KMS-11 (cell line): ENCODE measurements at regions not wholly inside any gene's neighbourhood (a gene's known extent, or its start where the extent isn't known, plus 50 kb on each side); places are given as distances from the start of the nearest gene placed in this dataset.

Source experiments
- H2AFZ ChIP-seq: fragments of 200-600 bp; sonication (generic); 2 replicates; pipeline ENCODE4 v1.6.1; 2016; ENCODE audit warnings: antibody characterized with exemption, mixed run types, low read depth
- H3K27ac ChIP-seq: fragments of 200-600 bp; sonication (generic); 2 replicates; pipeline ENCODE4 v1.6.1; 2016; ENCODE audit warnings: mild to moderate bottlenecking, mixed run types
- H3K27me3 ChIP-seq: fragments of 200-600 bp; sonication (generic); 2 replicates; pipeline ENCODE4 v1.6.1; 2017; ENCODE audit warnings: mild to moderate bottlenecking, low read depth, mixed run types, moderate library complexity; ENCODE audit not compliant: insufficient read depth
- H3K36me3 ChIP-seq: fragments of 200-600 bp; sonication (generic); 2 replicates; pipeline ENCODE4 v1.6.1; 2017; ENCODE audit warnings: mild to moderate bottlenecking, mixed run types; ENCODE audit not compliant: insufficient read depth
- H3K4me1 ChIP-seq: fragments of 200-600 bp; sonication (generic); 2 replicates; pipeline ENCODE4 v1.6.1; 2016; ENCODE audit warnings: mild to moderate bottlenecking, low read depth, mixed run types; ENCODE audit not compliant: poor library complexity, severe bottlenecking
- H3K4me2 ChIP-seq: fragments of 200-600 bp; sonication (generic); 2 replicates; pipeline ENCODE4 v1.7.0; 2016; ENCODE audit warnings: mild to moderate bottlenecking, mixed run types
- H3K4me3 ChIP-seq: fragments of 200-600 bp; sonication (generic); IDR thresholded peaks from 2 replicates; pipeline ENCODE4 v1.6.1; 2017; ENCODE audit warnings: low read depth, low read length, mixed read lengths; ENCODE audit not compliant: insufficient read depth
- H3K79me2 ChIP-seq: fragments of 200-600 bp; sonication (generic); 2 replicates; pipeline ENCODE4 v1.6.1; 2016; ENCODE audit warnings: low read depth, mixed run types; ENCODE audit not compliant: insufficient read depth
- H3K9ac ChIP-seq: fragments of 200-600 bp; sonication (generic); 2 replicates; pipeline ENCODE4 v1.6.1; 2016; ENCODE audit warnings: mild to moderate bottlenecking, mixed run types
- H4K20me1 ChIP-seq: fragments of 200-600 bp; sonication (generic); 2 replicates; pipeline ENCODE4 v1.6.1; 2016; ENCODE audit warnings: mild to moderate bottlenecking, mixed run types; ENCODE audit not compliant: insufficient read depth
- TF ChIP-seq, protein P1 (sequence below): fragments of 200-600 bp; sonication (generic); conservative IDR thresholded peaks from 2 replicates; pipeline ENCODE4 v1.6.1; 2017; ENCODE audit warnings: low read depth, mild to moderate bottlenecking, antibody characterized with exemption, low read length, moderate library complexity, mixed read lengths

DNA sequence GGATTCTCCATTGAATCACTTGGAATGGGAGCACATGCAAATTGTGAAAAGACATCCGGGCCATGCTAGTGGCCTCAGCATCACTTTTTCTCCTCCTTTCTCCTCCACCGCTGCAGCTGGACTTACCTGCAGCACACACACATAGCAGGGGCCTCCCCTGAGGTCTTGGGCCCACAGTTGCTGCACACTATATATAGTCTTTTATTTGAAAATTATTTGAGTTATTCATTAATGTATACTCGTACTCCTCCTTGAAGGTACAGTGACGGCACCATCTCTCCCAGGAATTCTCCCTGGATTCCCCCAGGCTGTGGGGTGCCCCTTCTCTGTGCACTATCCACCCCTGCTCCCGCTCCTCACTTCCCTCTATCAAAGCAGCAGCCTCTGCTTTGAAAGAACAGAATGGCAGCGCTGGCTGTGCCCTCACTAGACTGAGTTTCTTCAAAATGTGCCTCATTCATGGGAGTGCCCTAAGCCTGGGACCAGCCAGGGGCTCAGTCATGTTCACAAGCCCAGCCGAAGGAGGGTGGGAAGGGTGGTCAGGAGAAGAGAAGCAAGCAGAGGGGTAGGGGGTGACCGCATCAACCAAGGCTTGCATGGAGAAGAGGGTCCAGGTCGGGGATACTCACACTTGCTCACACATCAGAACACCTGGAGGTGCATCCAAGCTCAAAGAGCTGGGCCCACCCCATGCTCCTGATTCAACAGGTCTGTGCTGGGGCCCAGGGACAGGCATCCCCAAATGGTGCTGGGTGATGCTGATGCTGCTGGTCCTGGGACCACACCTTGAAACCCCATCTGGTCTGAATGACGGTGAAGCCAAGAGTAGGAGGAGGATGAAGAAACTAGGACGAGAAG lies 156.2 kb upstream of the ZMIZ1 start:
- H3K27ac ChIP-seq = no peak overlapping the region
- H3K4me1 ChIP-seq = no peaks in the 10 kb centered on the region
- H3K27me3 ChIP-seq = no peaks in the 10 kb centered on the region
- H3K79me2 ChIP-seq = no peaks in the 10 kb centered on the region
- TF ChIP-seq, protein P1, sequence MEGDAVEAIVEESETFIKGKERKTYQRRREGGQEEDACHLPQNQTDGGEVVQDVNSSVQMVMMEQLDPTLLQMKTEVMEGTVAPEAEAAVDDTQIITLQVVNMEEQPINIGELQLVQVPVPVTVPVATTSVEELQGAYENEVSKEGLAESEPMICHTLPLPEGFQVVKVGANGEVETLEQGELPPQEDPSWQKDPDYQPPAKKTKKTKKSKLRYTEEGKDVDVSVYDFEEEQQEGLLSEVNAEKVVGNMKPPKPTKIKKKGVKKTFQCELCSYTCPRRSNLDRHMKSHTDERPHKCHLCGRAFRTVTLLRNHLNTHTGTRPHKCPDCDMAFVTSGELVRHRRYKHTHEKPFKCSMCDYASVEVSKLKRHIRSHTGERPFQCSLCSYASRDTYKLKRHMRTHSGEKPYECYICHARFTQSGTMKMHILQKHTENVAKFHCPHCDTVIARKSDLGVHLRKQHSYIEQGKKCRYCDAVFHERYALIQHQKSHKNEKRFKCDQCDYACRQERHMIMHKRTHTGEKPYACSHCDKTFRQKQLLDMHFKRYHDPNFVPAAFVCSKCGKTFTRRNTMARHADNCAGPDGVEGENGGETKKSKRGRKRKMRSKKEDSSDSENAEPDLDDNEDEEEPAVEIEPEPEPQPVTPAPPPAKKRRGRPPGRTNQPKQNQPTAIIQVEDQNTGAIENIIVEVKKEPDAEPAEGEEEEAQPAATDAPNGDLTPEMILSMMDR = no peak
- no peaks in the 10 kb centered on the region for H4K20me1 ChIP-seq
- no peak overlapping the region for H3K9ac ChIP-seq
- no peaks in the 10 kb centered on the region for H3K36me3 ChIP-seq
- no peak overlapping the region for H3K4me3 ChIP-seq
- H3K4me2 ChIP-seq = no peak overlapping the region
- no peak overlapping the region for H2AFZ ChIP-seq

DNA sequence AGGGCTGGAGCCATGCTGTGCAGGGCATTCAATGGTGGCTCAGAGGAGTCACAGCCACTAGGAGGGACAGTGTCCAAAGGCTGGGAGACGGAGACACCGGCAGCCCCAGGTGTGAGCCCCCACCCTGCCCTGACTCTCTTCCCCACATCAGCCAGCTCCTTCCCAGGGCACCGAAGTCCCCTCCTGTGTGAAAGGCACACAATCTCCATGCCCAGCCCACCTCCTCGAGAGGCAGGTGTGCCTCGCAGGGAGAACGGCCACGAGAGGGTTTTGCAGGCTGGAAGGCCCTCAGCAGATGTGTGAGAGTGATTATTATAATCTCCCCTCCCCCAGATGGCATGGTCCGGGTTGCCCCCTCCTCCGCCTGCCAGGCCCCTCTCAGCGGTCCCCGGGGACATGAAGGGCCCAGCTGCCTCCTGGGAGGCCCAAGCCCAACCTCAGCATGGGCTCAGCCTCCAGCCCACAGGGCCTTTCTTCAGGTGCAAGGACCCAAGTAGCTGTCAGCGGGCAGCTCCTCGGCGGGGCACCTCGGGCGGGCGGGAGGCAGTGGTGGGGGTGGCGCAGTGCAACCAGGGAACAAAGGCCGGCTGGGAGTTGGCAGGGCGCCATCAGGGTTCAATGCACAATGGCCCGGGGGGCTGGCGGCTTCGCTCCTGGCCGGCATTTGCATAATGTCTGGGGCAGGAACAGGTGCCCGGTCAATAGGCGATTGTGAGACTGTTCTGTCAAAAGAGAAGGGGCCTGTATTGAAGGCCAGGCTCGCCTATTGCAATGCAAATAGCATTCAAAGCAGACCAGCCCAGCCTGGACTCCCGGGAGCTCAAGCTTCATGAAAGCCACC lies 155.3 kb upstream of the ZMIZ1 start:
- Histone ChIP-seq H3K36me3 (no peaks in the 10 kb centered on the region), H3K27ac (no peak overlapping the region), H3K4me1 (no peaks in the 10 kb centered on the region), H3K9ac (no peak overlapping the region), H2AFZ (no peak overlapping the region), H3K79me2 (no peaks in the 10 kb centered on the region), H3K27me3 (no peaks in the 10 kb centered on the region), H3K4me2 (no peak overlapping the region), H4K20me1 (no peaks in the 10 kb centered on the region), H3K4me3 (no peak overlapping the region)
- TF ChIP-seq, protein P1 = no peak

DNA sequence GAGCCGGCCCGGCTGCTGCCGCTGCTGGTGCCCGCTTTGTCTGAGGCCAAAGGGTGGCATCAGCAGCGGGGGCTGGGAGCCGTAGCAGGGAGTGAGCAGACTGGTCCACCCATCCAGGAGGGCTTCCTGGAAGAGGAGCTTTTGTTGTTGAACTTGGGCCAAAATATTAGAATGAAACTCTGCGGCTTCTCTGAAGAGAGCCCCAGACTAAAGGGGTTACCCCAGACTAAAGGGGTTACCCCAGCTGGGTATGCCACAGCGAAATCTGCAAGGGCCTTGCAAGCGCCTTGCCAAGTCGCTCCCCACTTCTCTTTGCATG lies 154.7 kb upstream of the ZMIZ1 start:
- no peaks in the 10 kb centered on the region for H3K27me3 ChIP-seq
- H3K4me1 ChIP-seq = no peaks in the 10 kb centered on the region
- no peaks in the 10 kb centered on the region for H4K20me1 ChIP-seq
- no peak overlapping the region for H3K27ac ChIP-seq
- no peaks in the 10 kb centered on the region for H3K36me3 ChIP-seq
- H3K4me3 ChIP-seq = no peak overlapping the region
- TF ChIP-seq, protein P1 = no peak
- H3K4me2 ChIP-seq = no peak overlapping the region
- H2AFZ ChIP-seq = no peak overlapping the region
- no peak overlapping the region for H3K9ac ChIP-seq
- H3K79me2 ChIP-seq = no peaks in the 10 kb centered on the region

DNA sequence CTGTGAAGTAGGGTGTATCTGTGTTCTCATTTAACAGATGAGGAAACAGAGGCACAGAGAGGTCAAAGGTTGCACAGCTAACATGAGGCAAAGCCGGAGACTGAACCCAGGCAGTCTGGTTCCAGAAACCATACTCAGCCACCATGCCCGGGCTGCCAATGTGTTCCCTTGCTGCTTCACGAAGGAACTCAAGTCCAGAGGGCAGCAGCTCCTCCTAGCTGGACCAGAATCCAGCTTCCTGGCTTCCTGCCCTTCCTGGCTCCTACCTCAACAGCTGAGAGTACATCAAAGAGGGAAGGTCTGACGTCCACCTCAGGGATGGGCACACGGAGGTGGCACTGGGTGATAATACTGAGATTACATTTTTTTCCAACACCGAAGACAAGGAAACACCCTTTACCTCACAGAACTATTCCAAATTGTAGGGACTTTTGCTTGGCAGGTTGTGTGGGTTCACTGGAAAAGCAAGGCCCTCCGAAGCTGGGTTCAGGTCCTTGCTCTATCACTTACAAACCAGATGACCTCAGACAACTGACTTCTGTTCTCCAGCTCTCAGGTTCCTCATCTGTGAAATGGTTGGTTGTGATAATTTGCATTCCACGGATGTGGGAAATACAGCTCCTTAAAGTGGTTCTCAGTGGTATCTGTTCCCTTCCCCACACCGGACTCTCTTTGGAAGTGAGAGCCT lies 154.1 kb upstream of the ZMIZ1 start:
- Histone ChIP-seq H3K4me1 (no peaks in the 10 kb centered on the region), H3K79me2 (no peaks in the 10 kb centered on the region), H3K4me2 (no peak overlapping the region), H2AFZ (no peak overlapping the region), H3K9ac (no peak overlapping the region), H3K36me3 (no peaks in the 10 kb centered on the region), H4K20me1 (no peaks in the 10 kb centered on the region), H3K4me3 (no peak overlapping the region), H3K27ac (no peak overlapping the region), H3K27me3 (no peaks in the 10 kb centered on the region)
- TF ChIP-seq, protein P1 = no peak
